Neural progenitor cell (in vitro differentiated cells): ENCODE measurements at regions not wholly inside any gene's neighbourhood (a gene's known extent, or its start where the extent isn't known, plus 50 kb on each side); places are given as distances from the start of the nearest gene placed in this dataset.

ENCODE experiments used
- DNase-seq: peaks from one replicate; pipeline ENCODE4 v3.0.0-alpha.2; 2016; ENCODE audit warnings: low spot score
- H2AFZ ChIP-seq: fragments of 200-600 bp; sonication (generic); replicated peaks from 2 replicates; pipeline ENCODE4 v1.6.1; 2016; ENCODE audit warnings: antibody characterized with exemption
- H3F3A ChIP-seq: fragments of 200-600 bp; sonication (generic); 2 replicates; pipeline ENCODE4 v1.6.1; 2016; ENCODE audit warnings: antibody characterized with exemption, low read depth
- H3K27ac ChIP-seq: fragments of 200-600 bp; sonication (generic); 2 replicates; pipeline ENCODE4 v1.5.1; 2016; ENCODE audit warnings: mild to moderate bottlenecking
- H3K27me3 ChIP-seq: fragments of 200-600 bp; sonication (generic); 2 replicates; pipeline ENCODE4 v1.6.1; 2016; ENCODE audit warnings: mild to moderate bottlenecking, moderate library complexity
- H3K36me3 ChIP-seq: fragments of 200-600 bp; sonication (generic); 2 replicates; pipeline ENCODE4 v1.5.1; 2016
- H3K4me1 ChIP-seq: fragments of 200-600 bp; sonication (generic); 2 replicates; pipeline ENCODE4 v1.6.1; 2016; ENCODE audit warnings: mixed run types
- H3K4me2 ChIP-seq: fragments of 200-600 bp; sonication (generic); 2 replicates; pipeline ENCODE4 v1.6.1; 2016
- H3K4me3 ChIP-seq: fragments of 200-600 bp; sonication (generic); 2 replicates; pipeline ENCODE4 v1.5.1; 2016
- H3K79me2 ChIP-seq: fragments of 200-600 bp; sonication (generic); 2 replicates; pipeline ENCODE4 v1.6.1; 2016; ENCODE audit warnings: low read depth
- H3K9ac ChIP-seq: fragments of 200-600 bp; sonication (generic); 2 replicates; pipeline ENCODE4 v1.6.1; 2016
- H3K9me3 ChIP-seq: fragments of 200-600 bp; sonication (generic); 2 replicates; pipeline ENCODE4 v1.5.1; 2016; ENCODE audit warnings: low read depth
- H4K20me1 ChIP-seq: fragments of 200-600 bp; sonication (generic); 2 replicates; pipeline ENCODE4 v1.6.1; 2016; ENCODE audit warnings: low read depth
- H3K27ac Mint-ChIP-seq: 3 replicates; pipeline ENCODE4 v1.8.0; 2021; ENCODE audit warnings: mixed read lengths
- H3K27me3 Mint-ChIP-seq: 2 replicates; pipeline ENCODE4 v1.8.0; 2022; ENCODE audit warnings: low read depth, mild to moderate bottlenecking, inconsistent platforms, moderate library complexity, mixed read lengths; ENCODE audit not compliant: insufficient read depth
- H3K36me3 Mint-ChIP-seq: 3 replicates; pipeline ENCODE4 v1.8.0; 2021; ENCODE audit warnings: mixed read lengths
- H3K4me1 Mint-ChIP-seq: 3 replicates; pipeline ENCODE4 v1.8.0; 2021; ENCODE audit warnings: mixed read lengths
- H3K4me3 Mint-ChIP-seq: 3 replicates; pipeline ENCODE4 v1.8.0; 2021; ENCODE audit warnings: mild to moderate bottlenecking, moderate library complexity, mixed read lengths
- H3K9me3 Mint-ChIP-seq: 3 replicates; pipeline ENCODE4 v1.8.0; 2020; ENCODE audit warnings: mixed read lengths
- EZH2 ChIP-seq: fragments of 200-600 bp; sonication (generic); IDR thresholded peaks from 2 replicates; pipeline ENCODE4 v1.6.1; 2017; ENCODE audit warnings: antibody characterized with exemption, mild to moderate bottlenecking, moderate library complexity
- EZH2phosphoT487 ChIP-seq: fragments of 200-600 bp; sonication (generic); IDR thresholded peaks from 2 replicates; pipeline ENCODE4 v1.6.1; 2017; ENCODE audit warnings: antibody characterized with exemption
- TF ChIP-seq, protein P1 (sequence below): fragments of 200-600 bp; sonication (generic); IDR thresholded peaks from 2 replicates; pipeline ENCODE4 v1.5.1; 2017; ENCODE audit warnings: antibody characterized with exemption, mild to moderate bottlenecking

DNA sequence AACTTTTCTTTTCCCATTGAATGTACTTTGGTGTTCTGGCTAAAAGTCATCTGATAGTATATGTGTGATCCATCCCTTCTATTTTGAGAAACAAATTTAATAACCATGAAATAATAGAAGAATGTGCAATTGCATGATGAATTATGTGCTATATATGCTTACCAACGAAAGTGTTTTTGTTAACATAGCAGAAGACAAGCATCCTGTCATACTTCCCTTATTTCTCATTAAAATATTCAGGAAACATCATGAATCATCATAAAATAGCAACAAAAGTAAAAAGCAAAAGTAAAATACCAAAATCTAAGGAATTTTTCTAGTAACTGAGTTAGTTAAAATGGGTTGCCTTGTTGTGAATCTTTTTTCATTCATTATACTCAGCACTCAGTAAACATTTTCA, 409.0 kb upstream of the PDE3A start:
- no peak for DNase-seq
- H3K4me3 Mint-ChIP-seq = no peak overlapping the region
- Histone ChIP-seq H2AFZ (no peak overlapping the region), H3K36me3 (no peaks in the 10 kb centered on the region), H3K79me2 (no peaks in the 10 kb centered on the region), H3K4me3 (no peak overlapping the region), H3K27me3 (no peaks in the 10 kb centered on the region), H4K20me1 (no peaks in the 10 kb centered on the region), H3K9ac (no peak overlapping the region), H3K27ac (no peak overlapping the region), H3F3A (no peaks in the 10 kb centered on the region), H3K4me1 (no peaks in the 10 kb centered on the region), H3K4me2 (no peak overlapping the region), H3K9me3 (no peaks in the 10 kb centered on the region)
- no peaks in the 10 kb centered on the region for H3K9me3 Mint-ChIP-seq
- no peak overlapping the region for H3K27ac Mint-ChIP-seq
- peaks cover 14% of the 10 kb centered on the region for H3K4me1 Mint-ChIP-seq
- no peaks in the 10 kb centered on the region for H3K36me3 Mint-ChIP-seq
- no peaks in the 10 kb centered on the region for H3K27me3 Mint-ChIP-seq
- no peak for TF ChIP-seq EZH2phosphoT487
- TF ChIP-seq, protein P1, sequence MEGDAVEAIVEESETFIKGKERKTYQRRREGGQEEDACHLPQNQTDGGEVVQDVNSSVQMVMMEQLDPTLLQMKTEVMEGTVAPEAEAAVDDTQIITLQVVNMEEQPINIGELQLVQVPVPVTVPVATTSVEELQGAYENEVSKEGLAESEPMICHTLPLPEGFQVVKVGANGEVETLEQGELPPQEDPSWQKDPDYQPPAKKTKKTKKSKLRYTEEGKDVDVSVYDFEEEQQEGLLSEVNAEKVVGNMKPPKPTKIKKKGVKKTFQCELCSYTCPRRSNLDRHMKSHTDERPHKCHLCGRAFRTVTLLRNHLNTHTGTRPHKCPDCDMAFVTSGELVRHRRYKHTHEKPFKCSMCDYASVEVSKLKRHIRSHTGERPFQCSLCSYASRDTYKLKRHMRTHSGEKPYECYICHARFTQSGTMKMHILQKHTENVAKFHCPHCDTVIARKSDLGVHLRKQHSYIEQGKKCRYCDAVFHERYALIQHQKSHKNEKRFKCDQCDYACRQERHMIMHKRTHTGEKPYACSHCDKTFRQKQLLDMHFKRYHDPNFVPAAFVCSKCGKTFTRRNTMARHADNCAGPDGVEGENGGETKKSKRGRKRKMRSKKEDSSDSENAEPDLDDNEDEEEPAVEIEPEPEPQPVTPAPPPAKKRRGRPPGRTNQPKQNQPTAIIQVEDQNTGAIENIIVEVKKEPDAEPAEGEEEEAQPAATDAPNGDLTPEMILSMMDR = no peak
- no peak for TF ChIP-seq EZH2

DNA sequence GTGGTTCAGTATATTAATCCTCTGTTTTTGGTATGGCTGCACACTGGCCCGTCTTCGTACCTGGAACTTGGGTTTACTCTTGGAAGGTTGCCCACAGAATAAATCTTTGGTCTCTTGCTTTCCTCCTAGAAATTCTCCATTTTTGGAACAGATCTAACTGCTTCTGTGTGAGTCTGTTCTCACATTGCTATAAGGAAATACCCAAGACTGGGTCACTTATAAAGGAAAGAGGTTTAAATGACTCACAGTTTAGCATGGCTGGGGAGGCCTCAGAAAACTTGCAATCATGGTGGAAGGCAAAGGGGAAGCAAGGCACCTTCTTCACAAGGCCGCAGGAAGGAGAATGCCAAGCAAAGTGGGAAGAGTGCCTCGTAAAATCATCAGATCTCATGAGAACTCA, 407.8 kb upstream of the PDE3A start:
- H3K36me3 Mint-ChIP-seq = no peaks in the 10 kb centered on the region
- Histone ChIP-seq H3K27me3 (no peaks in the 10 kb centered on the region), H3K9ac (no peak overlapping the region), H3K9me3 (no peaks in the 10 kb centered on the region), H4K20me1 (no peaks in the 10 kb centered on the region), H2AFZ (no peak overlapping the region), H3K27ac (no peak overlapping the region), H3K4me3 (no peak overlapping the region), H3K4me1 (no peaks in the 10 kb centered on the region), H3K4me2 (no peak overlapping the region), H3K79me2 (no peaks in the 10 kb centered on the region), H3F3A (no peaks in the 10 kb centered on the region), H3K36me3 (no peaks in the 10 kb centered on the region)
- H3K27ac Mint-ChIP-seq = no peak overlapping the region
- H3K4me3 Mint-ChIP-seq = no peak overlapping the region
- DNase-seq = no peak
- H3K27me3 Mint-ChIP-seq = no peaks in the 10 kb centered on the region
- H3K9me3 Mint-ChIP-seq = no peaks in the 10 kb centered on the region
- H3K4me1 Mint-ChIP-seq = peaks cover 14% of the 10 kb centered on the region
- TF ChIP-seq EZH2 (no peak), EZH2phosphoT487 (no peak)
- TF ChIP-seq, protein P1 = no peak

DNA sequence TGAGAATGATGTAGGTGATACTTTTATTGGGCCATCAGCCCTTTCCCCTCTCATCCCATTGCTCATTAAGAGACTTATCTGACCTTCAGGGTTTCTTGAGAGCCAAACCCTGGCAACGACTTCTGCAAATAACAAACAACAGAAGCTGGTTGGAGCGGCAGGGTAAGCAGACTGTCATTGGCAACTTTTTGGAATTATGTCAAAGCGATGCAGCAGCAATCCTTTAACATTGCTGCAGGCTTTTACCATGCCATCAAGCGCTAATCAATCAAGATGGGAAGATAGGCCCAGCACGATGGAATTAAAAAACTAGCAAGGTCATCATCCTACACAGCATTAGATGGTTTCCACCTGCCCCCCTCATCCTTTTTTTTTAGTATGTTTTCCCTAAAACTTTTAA, 406.1 kb upstream of the PDE3A start:
- no peaks in the 10 kb centered on the region for H3K27me3 Mint-ChIP-seq
- H3K4me3 Mint-ChIP-seq = no peak overlapping the region
- H2AFZ ChIP-seq = no peak overlapping the region
- H3K4me1 ChIP-seq = peaks cover under 1% of the 10 kb centered on the region
- H3K36me3 ChIP-seq = no peaks in the 10 kb centered on the region
- no peak overlapping the region for H3K4me3 ChIP-seq
- no peak overlapping the region for H3K27ac Mint-ChIP-seq
- H3K9ac ChIP-seq = no peak overlapping the region
- H3F3A ChIP-seq = no peaks in the 10 kb centered on the region
- no peaks in the 10 kb centered on the region for H4K20me1 ChIP-seq
- no peaks in the 10 kb centered on the region for H3K27me3 ChIP-seq
- TF ChIP-seq, protein P1 = no peak
- no peak for TF ChIP-seq EZH2phosphoT487
- no peak for TF ChIP-seq EZH2
- H3K36me3 Mint-ChIP-seq = no peaks in the 10 kb centered on the region
- no peak overlapping the region for H3K4me2 ChIP-seq
- no peaks in the 10 kb centered on the region for H3K79me2 ChIP-seq
- H3K4me1 Mint-ChIP-seq = peaks cover 18% of the 10 kb centered on the region
- DNase-seq = no peak
- no peaks in the 10 kb centered on the region for H3K9me3 ChIP-seq
- H3K9me3 Mint-ChIP-seq = no peaks in the 10 kb centered on the region
- no peak overlapping the region for H3K27ac ChIP-seq

DNA sequence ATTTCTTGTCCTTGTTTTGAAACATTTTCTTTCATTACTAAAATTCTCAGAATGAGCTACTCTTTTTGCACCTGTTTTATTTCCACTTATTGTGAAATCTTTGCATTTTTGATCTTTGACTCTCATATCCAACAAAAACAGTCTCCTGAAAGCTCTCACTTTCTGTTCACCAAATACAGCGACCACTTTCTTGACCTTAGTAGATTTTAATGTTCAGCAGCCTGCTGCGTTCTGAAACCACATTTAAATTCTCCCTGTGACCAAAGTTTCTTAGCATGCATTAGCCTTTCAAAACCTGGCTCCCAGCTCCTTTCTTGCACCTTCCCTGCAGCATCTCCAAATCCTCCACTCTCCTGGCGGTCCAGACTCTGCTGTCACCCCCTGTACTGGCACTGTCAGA, 404.4 kb upstream of the PDE3A start:
- no peak overlapping the region for H3K27ac ChIP-seq
- peaks cover 7% of the 10 kb centered on the region for H3K4me1 ChIP-seq
- peaks cover 16% of the 10 kb centered on the region for H3K4me1 Mint-ChIP-seq
- TF ChIP-seq EZH2 (no peak), EZH2phosphoT487 (no peak)
- TF ChIP-seq, protein P1 = no peak
- DNase-seq = no peak
- no peaks in the 10 kb centered on the region for H3K79me2 ChIP-seq
- H3K9ac ChIP-seq = no peak overlapping the region
- H3K27ac Mint-ChIP-seq = no peak overlapping the region
- peak overlapping the region; percentile 36 for H2AFZ ChIP-seq
- no peak overlapping the region for H3K4me3 ChIP-seq
- no peaks in the 10 kb centered on the region for H3K27me3 Mint-ChIP-seq
- no peaks in the 10 kb centered on the region for H4K20me1 ChIP-seq
- H3K4me2 ChIP-seq = no peak overlapping the region
- no peaks in the 10 kb centered on the region for H3K9me3 Mint-ChIP-seq
- H3K4me3 Mint-ChIP-seq = no peak overlapping the region
- no peaks in the 10 kb centered on the region for H3F3A ChIP-seq
- no peaks in the 10 kb centered on the region for H3K27me3 ChIP-seq
- H3K36me3 ChIP-seq = no peaks in the 10 kb centered on the region
- no peaks in the 10 kb centered on the region for H3K9me3 ChIP-seq
- no peaks in the 10 kb centered on the region for H3K36me3 Mint-ChIP-seq
